ENCODE measurements at regions not wholly inside any gene's neighbourhood (a gene's known extent, or its start where the extent isn't known, plus 50 kb on each side); places are given as distances from the start of the nearest gene placed in this dataset.
"Not testable (repeated sequence)": the region's sequence is repeated elsewhere in the genome, so short reads cannot be mapped to it uniquely, and the experiment has no call there.

- DNase-seq: no peak
Measured at GRCh38 chr3:59401924-59402323, 352.1 kb upstream of the CFAP20DC start.

- DNase-seq: no peak
Measured at GRCh38 chr3:59392116-59392515, 342.3 kb upstream of the CFAP20DC start.

GRCh38 chr3:59391131-59391530, 341.3 kb upstream of the CFAP20DC start:
- no peak for DNase-seq

GRCh38 chr3:59388555-59389270, 338.9 kb upstream of the CFAP20DC start:
- DNase-seq: no peak

- DNase-seq: no peak
Measured at GRCh38 chr3:59386165-59386564, 336.3 kb upstream of the CFAP20DC start.

GRCh38 chr3:59385547-59385946, 335.7 kb upstream of the CFAP20DC start:
- no peak for DNase-seq

GRCh38 chr3:59381282-59381681, 331.5 kb upstream of the CFAP20DC start:
- no peak for DNase-seq

- DNase-seq: no peak
Measured at GRCh38 chr3:59380146-59380545, 330.3 kb upstream of the CFAP20DC start.

GRCh38 chr3:59374818-59375211, 325.0 kb upstream of the CFAP20DC start:
- no peak for DNase-seq

GRCh38 chr3:59374091-59374817, 324.4 kb upstream of the CFAP20DC start:
- DNase-seq: no peak

GRCh38 chr3:59372346-59372745, 322.5 kb upstream of the CFAP20DC start:
- DNase-seq: no peak

GRCh38 chr3:59368900-59369675, 319.3 kb upstream of the CFAP20DC start:
- no peak for DNase-seq

- DNase-seq: no peak
Measured at GRCh38 chr3:59367150-59367549, 317.3 kb upstream of the CFAP20DC start.

- DNase-seq: no peak
Measured at GRCh38 chr3:59366218-59366617, 316.4 kb upstream of the CFAP20DC start.

GRCh38 chr3:59364496-59364895, 314.7 kb upstream of the CFAP20DC start:
- no peak for DNase-seq

- DNase-seq: not testable (repeated sequence)
Measured at GRCh38 chr3:59360312-59360711, 310.5 kb upstream of the CFAP20DC start.

- no peak for DNase-seq
Measured at GRCh38 chr3:59341459-59341858, 291.6 kb upstream of the CFAP20DC start.

GRCh38 chr3:59339818-59340217, 290.0 kb upstream of the CFAP20DC start:
- no peak for DNase-seq

- DNase-seq: no peak
Measured at GRCh38 chr3:59338934-59339333, 289.1 kb upstream of the CFAP20DC start.

GRCh38 chr3:59335338-59335737, 285.5 kb upstream of the CFAP20DC start:
- DNase-seq: no peak

GRCh38 chr3:59334585-59334984, 284.8 kb upstream of the CFAP20DC start:
- no peak for DNase-seq

GRCh38 chr3:59327376-59327808, 277.6 kb upstream of the CFAP20DC start:
- DNase-seq: no peak

- no peak for DNase-seq
Measured at GRCh38 chr3:59326246-59327024, 276.6 kb upstream of the CFAP20DC start.

Measured in stimulated activated CD4-positive, alpha-beta T cell treated with anti-CD3 and anti-CD28 coated beads, Interleukin-4, amount 100 ng/mL, for 1 hour (primary cell).